ENCODE measurements at regions not wholly inside any gene's neighbourhood (a gene's known extent, or its start where the extent isn't known, plus 50 kb on each side); places are given as distances from the start of the nearest gene placed in this dataset.
"Not testable (repeated sequence)": the region's sequence is repeated elsewhere in the genome, so short reads cannot be mapped to it uniquely, and the experiment has no call there.

GRCh38 chr2:71922091-71922490 is 225.6 kb downstream of the CYP26B1 start:
- peaks cover 6% of the 10 kb centered on the region for H3K27me3 Mint-ChIP-seq (ENCODE audit: unreplicated experiment)

GRCh38 chr2:71920819-71921218 is 226.8 kb downstream of the CYP26B1 start:
- H3K4me3 Mint-ChIP-seq (ENCODE audit: unreplicated experiment); H3K4me1 Mint-ChIP-seq (ENCODE audit: low read depth, unreplicated experiment); H3K27me3 Mint-ChIP-seq (ENCODE audit: unreplicated experiment); H3K9me3 Mint-ChIP-seq (ENCODE audit: unreplicated experiment); H3K27ac Mint-ChIP-seq (ENCODE audit: unreplicated experiment); DNase-seq: not testable (repeated sequence)
- peaks cover 11% of the 10 kb centered on the region for H3K36me3 Mint-ChIP-seq (ENCODE audit: unreplicated experiment)

More at GRCh38 chr2:71922091-71922490, 225.6 kb downstream of the CYP26B1 start:
- DNase-seq, result no peak
- Mint-ChIP-seq H3K4me1 (ENCODE audit: low read depth, unreplicated experiment) (peaks cover 8% of the 10 kb centered on the region), H3K9me3 (ENCODE audit: unreplicated experiment) (peaks cover 5% of the 10 kb centered on the region), H3K36me3 (ENCODE audit: unreplicated experiment) (peaks cover 11% of the 10 kb centered on the region), H3K4me3 (ENCODE audit: unreplicated experiment) (no peak overlapping the region), H3K27ac (ENCODE audit: unreplicated experiment) (no peak overlapping the region)
- TF ChIP-seq CTCF (IDR thresholded peaks at IDR 0.05; ENCODE audit: partially characterized antibody, unreplicated experiment), result no peak

GRCh38 chr2:71919708-71920107 is 228.0 kb downstream of the CYP26B1 start:
- no peak for TF ChIP-seq CTCF (IDR thresholded peaks at IDR 0.05; ENCODE audit: partially characterized antibody, unreplicated experiment)
- Mint-ChIP-seq H3K4me3 (ENCODE audit: unreplicated experiment) (no peak overlapping the region), H3K27me3 (ENCODE audit: unreplicated experiment) (peaks cover 6% of the 10 kb centered on the region), H3K4me1 (ENCODE audit: low read depth, unreplicated experiment) (peaks cover 5% of the 10 kb centered on the region), H3K36me3 (ENCODE audit: unreplicated experiment) (peaks cover 9% of the 10 kb centered on the region), H3K9me3 (ENCODE audit: unreplicated experiment) (peaks cover 5% of the 10 kb centered on the region), H3K27ac (ENCODE audit: unreplicated experiment) (no peak overlapping the region)
- no peak for DNase-seq

GRCh38 chr2:71910277-71910676 is 237.4 kb downstream of the CYP26B1 start:
- peaks cover 10% of the 10 kb centered on the region for H3K9me3 Mint-ChIP-seq (ENCODE audit: unreplicated experiment)
- no peak overlapping the region for H3K4me3 Mint-ChIP-seq (ENCODE audit: unreplicated experiment)
- H3K27ac Mint-ChIP-seq (ENCODE audit: unreplicated experiment), result no peak overlapping the region
- peaks cover 5% of the 10 kb centered on the region for H3K27me3 Mint-ChIP-seq (ENCODE audit: unreplicated experiment)
- no peak for DNase-seq
- H3K4me1 Mint-ChIP-seq (ENCODE audit: low read depth, unreplicated experiment), result no peaks in the 10 kb centered on the region
- TF ChIP-seq CTCF (IDR thresholded peaks at IDR 0.05; ENCODE audit: partially characterized antibody, unreplicated experiment), result no peak
- peaks cover 21% of the 10 kb centered on the region for H3K36me3 Mint-ChIP-seq (ENCODE audit: unreplicated experiment)

GRCh38 chr2:71908798-71909197 is 238.9 kb downstream of the CYP26B1 start:
- Mint-ChIP-seq H3K4me3 (ENCODE audit: unreplicated experiment) (no peak overlapping the region), H3K27me3 (ENCODE audit: unreplicated experiment) (peaks cover 5% of the 10 kb centered on the region), H3K4me1 (ENCODE audit: low read depth, unreplicated experiment) (no peaks in the 10 kb centered on the region), H3K9me3 (ENCODE audit: unreplicated experiment) (peaks cover 10% of the 10 kb centered on the region), H3K36me3 (ENCODE audit: unreplicated experiment) (peaks cover 21% of the 10 kb centered on the region), H3K27ac (ENCODE audit: unreplicated experiment) (no peak overlapping the region)
- no peak for TF ChIP-seq CTCF (IDR thresholded peaks at IDR 0.05; ENCODE audit: partially characterized antibody, unreplicated experiment)
- no peak for DNase-seq

- Mint-ChIP-seq H3K27me3 (ENCODE audit: unreplicated experiment) (peaks cover 1% of the 10 kb centered on the region), H3K36me3 (ENCODE audit: unreplicated experiment) (peaks cover 21% of the 10 kb centered on the region), H3K4me1 (ENCODE audit: low read depth, unreplicated experiment) (no peaks in the 10 kb centered on the region), H3K9me3 (ENCODE audit: unreplicated experiment) (peaks cover 6% of the 10 kb centered on the region), H3K27ac (ENCODE audit: unreplicated experiment) (no peak overlapping the region), H3K4me3 (ENCODE audit: unreplicated experiment) (no peak overlapping the region)
- TF ChIP-seq CTCF (IDR thresholded peaks at IDR 0.05; ENCODE audit: partially characterized antibody, unreplicated experiment), result no peak
- DNase-seq, result no peak
These were observed 240.2 kb downstream of the CYP26B1 start for GRCh38 chr2:71907503-71907902.
